SK-N-SH treated with all-trans-retinoic acid at 6 μM for 48 hours (cell line): ENCODE measurements at regions not wholly inside any gene's neighbourhood (a gene's known extent, or its start where the extent isn't known, plus 50 kb on each side); places are given as distances from the start of the nearest gene placed in this dataset.

Experiments
- ATAC-seq: fragments of 200-7000 bp; cut with Tn5 transposase; 3 replicates; pipeline ENCODE4 v1.9.1; 2020; ENCODE audit warnings: mild to moderate bottlenecking, moderate library complexity
- ARNTL ChIP-seq: fragments of 450-650 bp; formaldehyde crosslinking; IDR thresholded peaks from 2 replicates; pipeline ENCODE4 v1.5.0; 2020; ENCODE audit warnings: low read depth, mild to moderate bottlenecking, moderate library complexity, borderline replicate concordance
- BACH2 ChIP-seq: fragments of 250-450 bp; sonication (Bioruptor Pico); IDR thresholded peaks from 2 replicates; pipeline ENCODE4 v1.9.0; 2021; ENCODE audit warnings: mild to moderate bottlenecking, borderline replicate concordance
- CSDC2 ChIP-seq: fragments of 250-450 bp; sonication (Bioruptor Pico); IDR thresholded peaks from 2 replicates; pipeline ENCODE4 v1.5.0; 2020; ENCODE audit warnings: mild to moderate bottlenecking, moderate library complexity
- CSRNP3 ChIP-seq: fragments of 250-450 bp; sonication (Bioruptor Pico); IDR thresholded peaks from 2 replicates; pipeline ENCODE4 v1.5.1; 2021; ENCODE audit warnings: mild to moderate bottlenecking, moderate library complexity
- ESRRG ChIP-seq: fragments of 250-450 bp; sonication (Bioruptor Pico); IDR thresholded peaks from 2 replicates; pipeline ENCODE4 v1.6.1; 2021; ENCODE audit warnings: mild to moderate bottlenecking
- GLIS3 ChIP-seq: fragments of 250-450 bp; sonication (Bioruptor Pico); IDR thresholded peaks from 2 replicates; pipeline ENCODE4 v1.5.0; 2020; ENCODE audit warnings: mild to moderate bottlenecking, moderate library complexity
- ISL1 ChIP-seq: fragments of 250-450 bp; sonication (Bioruptor Pico); IDR thresholded peaks from 2 replicates; pipeline ENCODE4 v2.1.2; 2022; ENCODE audit warnings: mild to moderate bottlenecking, moderate library complexity
- OSR1 ChIP-seq: fragments of 250-450 bp; sonication (Bioruptor Pico); IDR thresholded peaks from 2 replicates; pipeline ENCODE4 v1.8.0; 2022; ENCODE audit warnings: moderate library complexity, mild to moderate bottlenecking, inconsistent platforms
- POU6F1 ChIP-seq: fragments of 250-450 bp; sonication (Bioruptor Pico); IDR thresholded peaks from 2 replicates; pipeline ENCODE4 v1.8.0; 2021; ENCODE audit warnings: low read depth, mild to moderate bottlenecking, moderate library complexity, borderline replicate concordance
- PPARA ChIP-seq: fragments of 250-450 bp; sonication (Bioruptor Pico); IDR thresholded peaks from 2 replicates; pipeline ENCODE4 v1.5.0; 2020; ENCODE audit warnings: mild to moderate bottlenecking, borderline replicate concordance
- RARB ChIP-seq: fragments of 250-450 bp; sonication (Bioruptor Pico); IDR thresholded peaks from 2 replicates; pipeline ENCODE4 v1.8.0; 2021; ENCODE audit warnings: mild to moderate bottlenecking, moderate library complexity
- SNAI2 ChIP-seq: fragments of 250-450 bp; sonication (Bioruptor Pico); IDR thresholded peaks from 2 replicates; pipeline ENCODE4 v1.5.0; 2020; ENCODE audit warnings: mild to moderate bottlenecking, moderate library complexity
- TCF4 ChIP-seq: fragments of 250-450 bp; sonication (Bioruptor Pico); IDR thresholded peaks from 2 replicates; pipeline ENCODE4 v1.8.0; 2021; ENCODE audit warnings: mild to moderate bottlenecking, moderate library complexity, borderline replicate concordance
- ZC3H10 ChIP-seq: fragments of 250-450 bp; sonication (Bioruptor Pico); IDR thresholded peaks from 2 replicates; pipeline ENCODE4 v1.5.1; 2021; ENCODE audit warnings: mild to moderate bottlenecking, moderate library complexity
- ZFP3 ChIP-seq: fragments of 250-450 bp; sonication (Bioruptor Pico); IDR thresholded peaks from 2 replicates; pipeline ENCODE4 v1.5.0; 2020; ENCODE audit warnings: mild to moderate bottlenecking, moderate library complexity
- ZFP30 ChIP-seq: fragments of 450-650 bp; formaldehyde crosslinking; IDR thresholded peaks from 2 replicates; pipeline ENCODE4 v1.5.0; 2022; ENCODE audit warnings: mild to moderate bottlenecking, moderate library complexity
- ZNF565 ChIP-seq: fragments of 450-650 bp; formaldehyde crosslinking; conservative IDR thresholded peaks from 2 replicates; pipeline ENCODE4 v1.5.0; 2020; ENCODE audit warnings: low read depth, mild to moderate bottlenecking, moderate library complexity
- ZNF8 ChIP-seq: fragments of 450-650 bp; formaldehyde crosslinking; IDR thresholded peaks from 2 replicates; pipeline ENCODE4 v1.5.0; 2020; ENCODE audit warnings: mild to moderate bottlenecking, moderate library complexity
- TF ChIP-seq, protein P1 (sequence below): fragments of 250-450 bp; sonication (Bioruptor Pico); IDR thresholded peaks from 2 replicates; pipeline ENCODE4 v1.8.0; 2020; ENCODE audit warnings: mild to moderate bottlenecking, moderate library complexity, borderline replicate concordance
- TF ChIP-seq, protein P2 (sequence below): fragments of 250-450 bp; sonication (Bioruptor Pico); IDR thresholded peaks from 2 replicates; pipeline ENCODE4 v1.5.1; 2020; ENCODE audit warnings: low read depth, mild to moderate bottlenecking, moderate library complexity

DNA sequence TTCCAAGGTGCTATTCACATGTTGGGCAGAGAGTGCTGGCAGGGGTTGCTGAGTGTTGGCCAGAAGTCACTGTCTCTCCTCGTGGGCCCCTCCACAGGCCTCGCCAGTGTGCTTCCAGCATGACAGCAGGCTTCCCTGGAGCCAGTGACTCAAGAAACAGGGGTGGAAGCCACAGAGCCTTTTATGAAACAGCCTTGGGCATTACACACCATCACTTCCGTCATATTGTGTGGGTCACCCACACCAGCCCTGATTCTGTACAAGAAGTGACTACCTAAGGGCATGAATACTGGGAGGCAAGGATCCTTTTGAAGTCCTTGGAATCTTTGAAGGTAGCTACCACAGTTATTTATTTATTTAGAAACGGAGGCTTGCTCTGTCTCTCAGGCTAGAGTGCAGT is 177.6 kb upstream of the UBE3A start (continued):
- no peak for TF ChIP-seq POU6F1 (CRISPR knock-in tag)
- TF ChIP-seq, protein P1, sequence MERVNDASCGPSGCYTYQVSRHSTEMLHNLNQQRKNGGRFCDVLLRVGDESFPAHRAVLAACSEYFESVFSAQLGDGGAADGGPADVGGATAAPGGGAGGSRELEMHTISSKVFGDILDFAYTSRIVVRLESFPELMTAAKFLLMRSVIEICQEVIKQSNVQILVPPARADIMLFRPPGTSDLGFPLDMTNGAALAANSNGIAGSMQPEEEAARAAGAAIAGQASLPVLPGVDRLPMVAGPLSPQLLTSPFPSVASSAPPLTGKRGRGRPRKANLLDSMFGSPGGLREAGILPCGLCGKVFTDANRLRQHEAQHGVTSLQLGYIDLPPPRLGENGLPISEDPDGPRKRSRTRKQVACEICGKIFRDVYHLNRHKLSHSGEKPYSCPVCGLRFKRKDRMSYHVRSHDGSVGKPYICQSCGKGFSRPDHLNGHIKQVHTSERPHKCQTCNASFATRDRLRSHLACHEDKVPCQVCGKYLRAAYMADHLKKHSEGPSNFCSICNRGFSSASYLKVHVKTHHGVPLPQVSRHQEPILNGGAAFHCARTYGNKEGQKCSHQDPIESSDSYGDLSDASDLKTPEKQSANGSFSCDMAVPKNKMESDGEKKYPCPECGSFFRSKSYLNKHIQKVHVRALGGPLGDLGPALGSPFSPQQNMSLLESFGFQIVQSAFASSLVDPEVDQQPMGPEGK (CRISPR knock-in tag) = no peak

GRCh38 chr15:25613134-25613533 is 174.3 kb upstream of the UBE3A start:
- no peak for ATAC-seq
- TF ChIP-seq PPARA (CRISPR knock-in tag) (no peak), ESRRG (CRISPR knock-in tag) (no peak), BACH2 (CRISPR knock-in tag) (no peak), TCF4 (CRISPR knock-in tag) (no peak)

DNA sequence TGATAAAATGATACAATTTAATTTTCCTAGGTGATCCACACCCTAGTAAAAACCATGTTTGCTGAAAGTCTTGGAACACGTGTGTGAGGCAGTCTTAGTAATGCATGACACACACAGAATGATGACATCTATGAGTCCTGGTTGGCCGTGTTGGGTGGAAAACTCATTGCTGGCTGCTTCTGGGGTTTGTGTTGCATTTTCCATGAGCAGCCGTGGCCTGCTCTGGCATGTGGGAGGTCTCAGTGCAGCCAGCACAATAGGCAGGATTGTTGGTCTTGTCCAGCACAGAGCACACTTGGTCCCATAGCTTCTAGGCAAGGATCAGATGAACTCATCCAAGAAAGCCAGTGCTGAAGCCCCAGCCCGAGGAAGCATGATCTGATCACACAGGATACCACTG is 172.8 kb upstream of the UBE3A start:
- no peak for ATAC-seq
- TF ChIP-seq ZC3H10 (CRISPR knock-in tag) = no peak
- no peak for TF ChIP-seq PPARA (CRISPR knock-in tag)
- TF ChIP-seq SNAI2 = no peak
- TF ChIP-seq ISL1 (CRISPR knock-in tag) = no peak
- no peak for TF ChIP-seq ESRRG (CRISPR knock-in tag)
- no peak for TF ChIP-seq CSDC2
- TF ChIP-seq ZNF8 (CRISPR knock-in tag) = no peak
- TF ChIP-seq POU6F1 (CRISPR knock-in tag) = no peak
- TF ChIP-seq, protein P2, sequence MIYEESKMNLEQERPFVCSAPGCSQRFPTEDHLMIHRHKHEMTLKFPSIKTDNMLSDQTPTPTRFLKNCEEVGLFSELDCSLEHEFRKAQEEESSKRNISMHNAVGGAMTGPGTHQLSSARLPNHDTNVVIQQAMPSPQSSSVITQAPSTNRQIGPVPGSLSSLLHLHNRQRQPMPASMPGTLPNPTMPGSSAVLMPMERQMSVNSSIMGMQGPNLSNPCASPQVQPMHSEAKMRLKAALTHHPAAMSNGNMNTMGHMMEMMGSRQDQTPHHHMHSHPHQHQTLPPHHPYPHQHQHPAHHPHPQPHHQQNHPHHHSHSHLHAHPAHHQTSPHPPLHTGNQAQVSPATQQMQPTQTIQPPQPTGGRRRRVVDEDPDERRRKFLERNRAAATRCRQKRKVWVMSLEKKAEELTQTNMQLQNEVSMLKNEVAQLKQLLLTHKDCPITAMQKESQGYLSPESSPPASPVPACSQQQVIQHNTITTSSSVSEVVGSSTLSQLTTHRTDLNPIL (CRISPR knock-in tag) = no peak
- TF ChIP-seq OSR1 (CRISPR knock-in tag) = no peak
- TF ChIP-seq GLIS3 = no peak
- TF ChIP-seq RARB (CRISPR knock-in tag) = no peak
- no peak for TF ChIP-seq TCF4 (CRISPR knock-in tag)

- no peak for ATAC-seq
- no peak for TF ChIP-seq ZNF565 (CRISPR knock-in tag)
- no peak for TF ChIP-seq OSR1 (CRISPR knock-in tag)
- no peak for TF ChIP-seq GLIS3
- TF ChIP-seq ZFP3 (CRISPR knock-in tag) = no peak
- TF ChIP-seq, protein P2 (CRISPR knock-in tag) = no peak
- no peak for TF ChIP-seq CSRNP3
- TF ChIP-seq ISL1 (CRISPR knock-in tag) = no peak
- TF ChIP-seq CSDC2 = no peak
- TF ChIP-seq ARNTL (CRISPR knock-in tag) = no peak
- no peak for TF ChIP-seq ZNF8 (CRISPR knock-in tag)
- TF ChIP-seq, protein P1 (CRISPR knock-in tag) = no peak
- TF ChIP-seq ZFP30 = no peak
- no peak for TF ChIP-seq TCF4 (CRISPR knock-in tag)
- no peak for TF ChIP-seq ZC3H10 (CRISPR knock-in tag)
- no peak for TF ChIP-seq POU6F1 (CRISPR knock-in tag)
Observed at GRCh38 chr15:25609371-25609770, 170.5 kb upstream of the UBE3A start.
